ENCODE measurements at regions not wholly inside any gene's neighbourhood (a gene's known extent, or its start where the extent isn't known, plus 50 kb on each side); places are given as distances from the start of the nearest gene placed in this dataset.

DNA sequence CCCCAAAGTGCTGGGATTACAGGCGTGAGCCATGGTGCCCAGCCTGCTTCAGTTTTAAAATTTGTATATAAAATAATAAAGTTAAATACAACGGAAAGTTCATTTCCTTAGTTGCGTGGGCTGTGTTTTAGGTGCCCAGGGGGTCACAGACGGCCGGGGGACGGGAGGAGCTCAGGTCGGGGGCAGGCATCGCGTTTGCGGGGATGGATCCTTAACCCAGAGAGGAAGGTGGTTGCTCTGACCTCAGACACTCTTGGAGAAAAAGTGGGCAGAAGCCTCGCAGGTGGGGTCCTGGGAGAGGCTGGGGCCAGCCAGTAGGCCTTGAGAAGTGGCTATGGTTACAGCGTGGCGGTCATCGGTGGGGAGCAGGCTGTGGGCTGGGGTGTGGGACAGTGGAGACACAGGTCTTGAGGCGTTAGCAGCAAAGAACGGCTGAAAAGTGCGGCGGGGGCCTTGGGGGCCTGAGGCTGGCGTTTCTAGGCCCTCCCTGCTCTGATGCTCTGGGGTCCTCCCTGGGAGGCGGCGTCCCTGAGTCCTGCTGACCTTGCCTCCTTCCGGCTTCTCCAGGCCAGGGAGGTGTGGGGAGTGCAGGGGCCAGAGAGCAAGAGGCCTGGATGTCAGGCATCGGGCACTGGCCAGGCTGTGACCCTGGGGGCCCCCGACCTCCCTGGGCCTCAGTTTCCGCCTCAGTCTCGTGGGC, 54.4 kb downstream of the UNCX start:
- no peaks in the 10 kb centered on the region for H3K79me2 ChIP-seq (ENCODE audit: insufficient read depth, low read depth, low read length)
- H3K36me3 ChIP-seq (ENCODE audit: insufficient read depth, low read length) = no peaks in the 10 kb centered on the region
- CTCF ChIA-PET (ENCODE audit: unreplicated experiment) = no interaction called here
- no peaks in the 10 kb centered on the region for H3K4me1 ChIP-seq (ENCODE audit: insufficient read depth, low read length, poor library complexity, severe bottlenecking)
- H3K9me3 ChIP-seq (ENCODE audit: low read length) = no peaks in the 10 kb centered on the region
- intact Hi-C loops (cut with micrococcal nuclease; ENCODE audit: unreplicated experiment) = no loop called here
- no TSS peak for BruUV-seq (replicated peaks)
- DNase-seq (ENCODE audit: low spot score) = no peak
- H3K4me3 ChIP-seq (ENCODE audit: low read depth, low read length, poor library complexity, severe bottlenecking) = no peak overlapping the region
- no peak overlapping the region for H3K4me2 ChIP-seq (ENCODE audit: low read length)
- POLR2A ChIA-PET = no interaction called here
- H3K9me2 ChIP-seq (ENCODE audit: insufficient read depth, low read length) = no peaks in the 10 kb centered on the region
- H4K20me1 ChIP-seq (ENCODE audit: insufficient read depth, low read length) = no peaks in the 10 kb centered on the region
- no peak overlapping the region for H3K27ac ChIP-seq (ENCODE audit: low read depth, low read length, poor library complexity, severe bottlenecking)
- no peak overlapping the region for H2AFZ ChIP-seq (ENCODE audit: low read length)
- TF ChIP-seq CTCF (conservative IDR thresholded peaks at IDR 0.05; ENCODE audit: low read length) (no peak), EZH2phosphoT487 (IDR thresholded peaks at IDR 0.05; ENCODE audit: borderline replicate concordance, low read depth, low read length) (no peak)

- BruUV-seq (replicated peaks) = no TSS peak
- Histone ChIP-seq H3K9me2 (ENCODE audit: insufficient read depth, low read length) (no peaks in the 10 kb centered on the region), H3K4me2 (ENCODE audit: low read length) (no peak overlapping the region), H3K36me3 (ENCODE audit: insufficient read depth, low read length) (no peaks in the 10 kb centered on the region), H3K4me1 (ENCODE audit: insufficient read depth, low read length, poor library complexity, severe bottlenecking) (no peaks in the 10 kb centered on the region), H2AFZ (ENCODE audit: low read length) (no peak overlapping the region), H3K27ac (ENCODE audit: low read depth, low read length, poor library complexity, severe bottlenecking) (no peak overlapping the region), H3K9me3 (ENCODE audit: low read length) (no peaks in the 10 kb centered on the region), H3K4me3 (ENCODE audit: low read depth, low read length, poor library complexity, severe bottlenecking) (no peak overlapping the region), H3K79me2 (ENCODE audit: insufficient read depth, low read depth, low read length) (no peaks in the 10 kb centered on the region), H4K20me1 (ENCODE audit: insufficient read depth, low read length) (no peaks in the 10 kb centered on the region)
- CTCF ChIA-PET (ENCODE audit: unreplicated experiment) = no interaction called here
- POLR2A ChIA-PET = no interaction called here
- DNase-seq (ENCODE audit: low spot score) = no peak
- intact Hi-C loops (cut with micrococcal nuclease; ENCODE audit: unreplicated experiment) = no loop called here
- TF ChIP-seq CTCF (conservative IDR thresholded peaks at IDR 0.05; ENCODE audit: low read length) (no peak), EZH2phosphoT487 (IDR thresholded peaks at IDR 0.05; ENCODE audit: borderline replicate concordance, low read depth, low read length) (no peak)
Measured at GRCh38 chr7:1287752-1288201, 55.1 kb downstream of the UNCX start.

DNA sequence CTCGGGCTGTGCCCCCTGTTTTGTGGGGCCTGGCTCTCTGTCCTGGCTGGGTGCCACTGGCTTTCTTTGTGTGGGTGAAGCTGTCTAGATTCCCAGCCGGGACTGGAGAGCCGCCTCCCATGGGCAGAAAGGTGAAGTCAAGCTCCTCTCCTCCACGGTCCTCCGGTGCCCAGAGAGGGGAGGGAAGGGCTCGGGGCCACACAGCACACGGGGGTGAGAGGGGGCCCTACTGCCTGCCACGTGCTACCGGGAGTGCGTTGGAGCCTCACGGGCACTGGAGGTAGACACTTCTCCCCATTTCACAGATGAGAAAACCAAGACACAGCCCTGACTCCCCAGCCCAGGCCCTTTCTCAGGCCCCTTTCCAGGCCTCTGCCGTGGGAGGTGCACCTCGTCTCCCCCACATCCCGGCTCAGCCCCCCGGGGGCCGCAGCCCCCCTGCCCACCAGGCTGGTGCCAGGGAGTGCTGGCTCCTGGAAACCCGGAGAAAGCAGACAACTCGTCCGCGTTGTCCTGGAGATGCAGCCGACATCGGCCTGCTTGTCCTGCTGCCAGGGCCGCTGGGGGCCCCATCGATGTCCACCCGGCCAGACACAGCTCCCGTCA, 55.8 kb downstream of the UNCX start:
- Histone ChIP-seq H4K20me1 (ENCODE audit: insufficient read depth, low read length) (no peaks in the 10 kb centered on the region), H3K79me2 (ENCODE audit: insufficient read depth, low read depth, low read length) (no peaks in the 10 kb centered on the region), H3K9me2 (ENCODE audit: insufficient read depth, low read length) (no peaks in the 10 kb centered on the region), H3K36me3 (ENCODE audit: insufficient read depth, low read length) (no peaks in the 10 kb centered on the region), H3K4me2 (ENCODE audit: low read length) (no peak overlapping the region), H3K4me3 (ENCODE audit: low read depth, low read length, poor library complexity, severe bottlenecking) (no peak overlapping the region), H2AFZ (ENCODE audit: low read length) (no peak overlapping the region), H3K4me1 (ENCODE audit: insufficient read depth, low read length, poor library complexity, severe bottlenecking) (no peaks in the 10 kb centered on the region), H3K9me3 (ENCODE audit: low read length) (no peaks in the 10 kb centered on the region), H3K27ac (ENCODE audit: low read depth, low read length, poor library complexity, severe bottlenecking) (no peak overlapping the region)
- ChIA-PET POLR2A (no interaction called here), CTCF (ENCODE audit: unreplicated experiment) (no interaction called here)
- DNase-seq (ENCODE audit: low spot score) = no peak
- intact Hi-C loops (cut with micrococcal nuclease; ENCODE audit: unreplicated experiment) = no loop called here
- TF ChIP-seq EZH2phosphoT487 (IDR thresholded peaks at IDR 0.05; ENCODE audit: borderline replicate concordance, low read depth, low read length) (no peak), CTCF (conservative IDR thresholded peaks at IDR 0.05; ENCODE audit: low read length) (no peak)
- BruUV-seq (replicated peaks) = no TSS peak
